ENCODE measurements at regions not wholly inside any gene's neighbourhood (a gene's known extent, or its start where the extent isn't known, plus 50 kb on each side); places are given as distances from the start of the nearest gene placed in this dataset.
"Not testable (repeated sequence)": the region's sequence is repeated elsewhere in the genome, so short reads cannot be mapped to it uniquely, and the experiment has no call there.

DNA sequence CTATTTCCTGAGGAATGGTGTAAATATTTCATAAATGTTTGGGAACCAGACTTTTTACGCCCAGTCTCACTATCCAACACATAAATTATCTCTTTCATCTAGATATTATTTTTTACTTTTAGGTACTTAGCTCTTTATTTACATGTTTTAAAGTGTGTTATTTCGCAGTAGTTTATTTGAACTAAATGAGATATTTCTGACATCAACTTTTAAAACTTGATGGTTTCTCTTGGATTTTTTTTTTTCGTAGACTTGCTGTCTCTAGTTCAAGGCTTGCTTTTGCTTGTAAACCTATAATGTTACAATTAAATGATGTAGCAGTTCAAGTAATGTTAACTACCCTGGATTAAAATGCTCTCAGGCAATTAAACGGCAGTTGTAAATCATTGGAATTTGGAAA, 241.7 kb upstream of the PDE3A start:
- DNase-seq (ENCODE audit: low spot score): no peak

DNA sequence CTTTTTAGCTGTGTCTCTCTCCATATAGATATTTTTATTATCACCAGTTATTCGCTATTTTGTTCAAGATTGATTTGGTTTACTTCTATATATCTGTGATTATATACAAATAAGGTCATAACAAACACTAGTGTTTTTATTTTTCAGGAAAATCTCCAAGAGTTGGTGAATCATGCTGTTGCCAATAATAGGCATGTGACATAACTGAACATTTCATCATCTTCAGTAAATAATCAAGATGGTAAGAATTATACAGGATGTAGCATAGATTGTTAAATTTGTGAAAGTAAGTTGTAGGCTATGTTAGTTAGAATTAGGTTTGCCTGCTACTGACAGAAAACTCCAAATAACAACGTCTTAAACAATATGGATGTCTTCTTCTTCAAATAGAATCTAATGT, 240.9 kb upstream of the PDE3A start:
- DNase-seq (ENCODE audit: low spot score): no peak

DNA sequence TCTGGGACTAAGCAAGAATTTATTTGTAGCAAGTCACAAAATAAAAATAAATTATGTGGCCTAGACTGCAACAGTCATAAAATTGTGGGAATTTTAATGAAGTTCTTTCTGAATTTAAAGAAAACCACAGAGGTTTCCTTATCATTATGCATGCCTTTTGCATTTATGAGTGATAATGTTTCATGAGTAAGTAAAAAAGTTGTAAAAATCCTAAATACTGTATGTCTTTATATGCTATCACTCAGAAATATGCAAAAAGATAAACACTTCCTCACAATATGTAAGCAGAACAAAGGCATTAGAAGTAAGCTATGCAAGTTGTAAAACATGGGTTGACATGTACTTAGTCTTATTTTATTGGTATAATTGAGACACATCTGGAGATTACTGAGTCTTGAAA, 239.4 kb upstream of the PDE3A start:
- DNase-seq (ENCODE audit: low spot score): no peak

DNA sequence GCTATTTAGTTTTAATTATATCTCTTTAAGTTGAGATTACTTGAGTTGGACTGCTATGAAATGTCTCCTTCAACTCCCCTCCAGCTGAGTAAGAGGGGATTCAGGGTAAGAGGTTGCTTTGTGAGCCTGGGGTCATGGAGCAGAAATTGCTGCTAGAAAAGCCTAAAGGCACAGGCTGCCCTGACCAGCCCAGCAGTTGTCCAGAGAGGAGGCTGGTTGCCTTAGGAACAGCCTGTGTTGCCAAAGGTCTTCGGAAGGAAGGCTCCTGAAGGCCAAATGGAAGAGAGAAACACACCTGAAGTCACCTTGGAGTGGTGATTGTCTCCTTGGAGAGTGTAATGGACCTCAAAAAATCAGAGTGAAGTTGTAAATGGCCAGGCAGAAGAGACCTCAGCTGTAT, 235.5 kb upstream of the PDE3A start:
- DNase-seq (ENCODE audit: low spot score): no peak

DNA sequence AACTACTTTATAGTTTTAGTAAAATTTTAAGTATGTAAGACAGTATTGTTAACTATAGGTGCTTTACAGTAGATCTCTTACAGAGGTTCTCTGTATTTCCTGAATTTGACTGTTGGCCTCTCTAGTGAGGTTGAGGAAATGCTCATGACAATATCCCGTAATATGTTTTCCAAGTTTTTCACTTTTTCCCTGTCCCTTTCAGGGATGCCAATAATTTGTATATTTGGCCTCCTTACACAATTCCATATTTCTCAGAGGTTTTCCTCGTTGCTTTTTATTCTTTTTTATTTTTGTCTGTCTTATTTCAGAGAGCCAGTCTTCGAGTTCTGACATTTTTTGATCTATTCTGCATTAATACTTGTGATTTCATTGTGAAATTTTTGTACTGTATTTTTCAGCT, 233.7 kb upstream of the PDE3A start:
- DNase-seq (ENCODE audit: low spot score): no peak

DNA sequence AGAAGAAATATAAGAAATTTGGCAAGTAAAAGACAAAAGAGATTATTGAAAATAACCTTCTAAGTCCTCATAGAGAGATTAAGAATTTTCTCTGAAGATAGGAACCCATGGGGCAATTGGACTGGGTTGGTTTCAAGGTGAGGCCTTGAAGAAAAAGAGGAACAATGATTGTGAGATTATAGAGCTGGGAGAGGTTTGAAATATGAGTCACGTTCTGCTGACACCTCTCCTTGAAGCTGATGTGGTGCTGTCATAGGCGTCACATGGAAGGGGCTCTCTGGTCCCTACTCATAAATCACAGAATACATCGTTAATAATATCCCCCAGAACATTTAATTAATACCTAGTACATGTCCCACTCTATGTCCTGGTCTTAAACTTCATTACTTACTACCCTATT, 227.6 kb upstream of the PDE3A start:
- DNase-seq (ENCODE audit: low spot score): no peak

DNA sequence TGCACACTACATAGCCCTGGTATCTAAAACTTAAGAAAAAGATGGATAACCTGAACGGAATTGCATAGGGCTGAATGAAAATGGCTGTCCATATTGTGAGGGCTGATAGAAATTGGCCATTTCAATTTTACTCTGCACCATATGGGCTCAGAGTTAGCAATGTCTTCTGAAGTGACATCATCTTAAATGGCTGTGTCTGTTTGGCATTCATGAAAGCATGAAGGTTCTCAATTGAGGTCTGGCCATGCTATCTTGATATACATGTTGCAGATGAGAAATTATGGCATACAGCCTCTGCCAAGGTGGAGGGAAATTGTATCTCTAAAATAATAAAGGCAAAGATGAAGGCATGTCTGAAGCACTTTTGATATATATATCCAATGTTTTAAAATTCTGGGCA, 226.0 kb upstream of the PDE3A start:
- DNase-seq (ENCODE audit: low spot score): no peak

DNA sequence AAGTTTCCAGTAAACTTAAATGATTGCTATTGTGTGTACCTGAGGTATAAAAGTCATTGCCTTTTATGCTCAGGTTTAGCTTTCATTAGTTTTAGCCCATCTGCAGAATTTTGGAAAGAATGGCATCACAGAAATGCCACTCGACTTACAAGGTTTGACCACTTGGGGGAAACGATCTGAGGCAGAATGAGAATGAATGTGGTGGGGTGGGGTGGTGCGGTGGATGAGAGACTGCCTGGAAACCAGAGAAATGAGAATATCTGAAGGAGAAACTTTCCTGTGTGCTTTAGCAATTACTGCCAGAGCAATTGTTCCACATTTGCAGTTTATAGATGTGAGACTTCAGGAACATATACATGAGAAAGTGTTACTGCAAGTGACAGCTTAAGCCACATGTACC, 225.4 kb upstream of the PDE3A start:
- DNase-seq (ENCODE audit: low spot score): no peak

DNA sequence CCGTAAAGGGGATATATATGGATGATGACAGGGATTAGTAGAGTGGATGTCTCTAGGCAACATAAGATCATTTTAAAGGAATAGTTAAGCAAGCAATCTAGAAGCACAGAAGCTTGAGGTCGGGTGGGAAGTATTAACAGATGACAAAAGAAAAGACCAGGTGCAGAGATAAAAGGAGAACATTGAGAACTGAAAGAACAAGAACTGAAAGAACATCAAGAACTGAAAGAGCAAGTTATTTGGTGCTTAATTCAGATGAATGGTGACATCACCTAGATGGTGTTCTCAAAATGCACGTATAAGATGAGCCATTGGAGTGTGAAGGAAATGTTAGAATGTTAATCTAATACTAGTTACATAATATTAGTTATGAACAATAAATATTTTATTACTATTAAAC, 224.0 kb upstream of the PDE3A start:
- no peak for DNase-seq (ENCODE audit: low spot score)

DNA sequence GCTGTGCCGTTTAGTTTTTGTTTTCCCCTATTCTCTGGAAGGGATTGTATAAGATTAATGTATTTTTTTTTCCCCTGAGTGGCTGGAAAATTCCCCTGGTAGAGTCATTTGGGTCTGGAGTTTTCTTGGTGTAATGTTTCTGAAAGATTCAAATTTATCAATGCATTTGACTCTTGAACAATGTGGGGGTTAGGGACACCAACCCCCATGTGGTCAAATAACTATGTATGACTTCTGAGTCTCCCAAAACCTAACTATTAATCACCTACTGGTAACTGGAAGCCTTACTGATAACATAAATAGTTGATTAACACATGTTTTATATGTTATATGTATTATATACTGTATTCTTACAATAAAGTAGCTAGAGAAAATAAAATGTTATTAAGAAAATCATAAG, 220.1 kb upstream of the PDE3A start:
- DNase-seq (ENCODE audit: low spot score): no peak

DNA sequence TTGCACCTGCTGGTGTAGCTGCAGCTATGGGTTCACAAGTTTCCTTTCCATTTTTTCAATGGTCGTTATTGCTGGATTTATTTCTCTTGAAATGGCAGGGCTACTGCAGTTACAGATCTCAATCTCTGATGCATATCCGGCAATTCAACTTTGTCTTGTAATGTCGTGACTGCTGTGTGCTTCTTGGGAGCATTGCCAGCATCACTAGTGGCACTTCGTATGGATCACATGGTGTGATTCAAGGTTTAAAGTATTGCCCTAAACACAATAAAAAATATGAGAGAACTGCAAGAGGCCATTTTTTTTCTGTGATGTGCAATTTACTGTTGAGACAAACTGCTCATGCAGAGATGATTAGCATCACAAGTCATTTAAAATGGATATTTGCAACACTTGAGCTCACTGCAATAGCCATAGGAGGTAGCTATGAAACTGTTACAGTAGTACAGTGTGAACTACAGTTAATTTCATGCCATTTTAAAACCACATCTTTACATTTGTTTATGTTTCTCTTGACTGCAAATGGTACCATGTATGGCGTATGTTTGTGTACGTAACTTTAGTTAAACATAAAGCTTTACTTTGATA, 217.4 kb upstream of the PDE3A start:
- no peak for DNase-seq (ENCODE audit: low spot score)

DNA sequence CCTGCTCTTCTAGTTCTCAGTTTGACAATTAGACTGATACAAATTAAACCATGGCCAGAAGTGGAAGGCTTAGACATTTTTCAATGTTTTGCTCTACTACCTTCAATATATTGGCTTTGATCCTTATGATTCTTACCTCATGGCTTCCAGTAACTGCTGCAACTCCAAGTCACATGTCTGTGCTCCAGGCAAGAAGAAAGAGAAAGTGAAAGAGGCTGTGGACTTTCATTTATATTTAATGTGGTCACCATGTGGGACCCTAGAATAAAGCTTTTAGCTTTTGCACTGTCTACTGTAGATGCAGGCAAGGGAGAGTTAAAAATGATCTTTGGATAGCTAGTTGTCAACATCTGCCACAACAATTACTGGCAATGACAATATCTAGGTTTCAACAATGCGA, 214.3 kb upstream of the PDE3A start:
- DNase-seq (ENCODE audit: low spot score): no peak

DNA sequence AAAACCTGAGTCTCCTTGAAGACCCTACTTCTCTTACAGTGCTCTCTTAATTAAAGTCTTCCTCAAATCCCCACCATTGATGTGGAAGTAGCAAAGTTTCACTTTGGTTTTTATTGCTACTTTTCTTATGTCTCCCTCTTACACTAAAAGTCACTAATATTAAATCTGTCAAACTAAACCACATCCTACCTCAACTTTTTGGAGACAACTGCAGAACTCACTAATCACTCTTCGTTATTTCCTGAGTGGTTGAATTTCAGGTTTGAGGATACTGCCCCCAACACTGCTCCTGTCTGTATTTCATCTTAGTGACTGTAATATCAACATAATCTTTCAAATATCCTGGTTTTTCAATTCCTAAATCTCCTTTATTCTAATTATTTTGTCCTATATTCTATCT, 213.0 kb upstream of the PDE3A start:
- DNase-seq (ENCODE audit: low spot score): no peak

DNA sequence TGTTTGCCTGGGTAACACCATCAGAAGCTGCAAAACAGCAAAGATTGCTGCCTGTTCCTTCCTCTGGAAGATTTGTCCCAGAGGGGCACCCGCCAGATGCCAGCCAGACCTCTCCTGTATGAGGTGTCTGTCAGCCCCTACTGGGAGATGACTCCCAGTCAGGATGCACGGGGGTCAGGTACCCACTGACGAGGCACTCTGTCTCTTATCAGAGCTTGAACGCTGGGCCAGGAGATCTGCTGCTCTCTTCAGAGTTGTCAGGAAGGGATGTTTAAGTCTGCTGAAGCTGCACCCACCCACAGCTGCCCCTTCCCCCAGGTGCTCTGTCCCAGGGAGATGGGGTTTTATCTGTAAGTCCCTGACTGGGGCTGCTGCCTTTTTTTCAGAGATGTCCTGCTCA, 207.4 kb upstream of the PDE3A start:
- not testable (repeated sequence) for DNase-seq (ENCODE audit: low spot score)

DNA sequence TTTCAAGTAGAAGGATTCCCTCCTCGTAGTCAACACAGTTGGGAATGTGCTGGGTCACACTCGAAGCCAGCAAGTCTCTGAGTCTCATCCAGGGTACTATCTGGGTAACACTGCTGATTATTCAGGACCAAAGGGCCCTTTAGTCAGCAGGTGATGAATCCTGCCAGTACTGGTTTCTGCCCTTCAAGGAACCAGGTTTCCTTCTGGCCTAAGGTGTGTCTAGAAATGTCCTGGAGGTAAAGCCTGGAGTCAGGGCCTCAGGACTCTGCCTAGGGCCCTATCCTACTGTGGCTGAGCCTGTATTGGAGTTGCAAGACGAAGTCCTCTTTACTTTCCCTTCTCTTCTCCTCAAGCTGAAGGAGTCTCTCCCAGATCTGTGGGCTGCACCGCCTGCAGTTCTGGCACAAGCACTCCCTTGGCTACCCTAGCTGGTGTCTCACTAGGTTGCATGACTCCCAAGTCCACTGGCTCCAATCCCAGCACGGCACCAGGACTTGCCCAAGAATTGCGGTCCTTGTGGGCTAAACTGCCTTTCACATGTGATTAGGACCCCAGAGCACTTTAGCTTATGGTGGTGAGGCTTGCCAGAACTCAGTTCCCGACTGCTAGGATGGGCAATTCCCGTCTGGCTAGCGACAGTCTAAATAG, 193.7 kb upstream of the PDE3A start:
- DNase-seq (ENCODE audit: low spot score): no peak

DNA sequence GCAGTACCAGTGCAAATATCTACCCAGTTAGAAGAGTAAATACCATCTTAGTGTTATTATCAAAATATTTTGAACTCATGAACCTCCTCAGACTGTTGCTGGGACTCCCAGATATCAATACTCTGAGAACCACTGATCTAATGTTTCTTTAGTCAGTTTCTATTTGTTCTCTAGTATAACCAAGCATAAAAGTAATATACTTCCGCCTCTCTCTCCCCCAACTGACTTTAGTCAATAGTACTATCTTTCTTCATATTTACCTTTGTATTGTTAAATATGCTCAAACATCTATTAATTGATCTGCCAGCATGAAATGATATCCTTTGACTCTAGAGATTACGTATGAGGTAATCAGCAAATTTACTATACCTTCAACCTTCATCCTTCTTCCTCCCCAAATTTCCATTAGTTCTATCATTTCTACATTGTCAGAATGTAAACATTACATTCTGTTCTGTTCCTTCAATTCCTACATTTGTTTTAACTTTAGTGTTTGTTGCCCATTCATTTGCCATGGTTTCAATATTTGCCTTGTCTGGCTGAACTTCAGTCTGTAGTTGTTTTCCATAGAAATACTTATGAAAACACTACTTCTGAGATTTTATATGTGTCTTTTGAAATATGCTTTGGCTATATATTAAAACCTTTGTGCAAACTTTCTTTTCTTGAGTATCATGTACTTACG, 192.5 kb upstream of the PDE3A start:
- no peak for DNase-seq (ENCODE audit: low spot score)

DNA sequence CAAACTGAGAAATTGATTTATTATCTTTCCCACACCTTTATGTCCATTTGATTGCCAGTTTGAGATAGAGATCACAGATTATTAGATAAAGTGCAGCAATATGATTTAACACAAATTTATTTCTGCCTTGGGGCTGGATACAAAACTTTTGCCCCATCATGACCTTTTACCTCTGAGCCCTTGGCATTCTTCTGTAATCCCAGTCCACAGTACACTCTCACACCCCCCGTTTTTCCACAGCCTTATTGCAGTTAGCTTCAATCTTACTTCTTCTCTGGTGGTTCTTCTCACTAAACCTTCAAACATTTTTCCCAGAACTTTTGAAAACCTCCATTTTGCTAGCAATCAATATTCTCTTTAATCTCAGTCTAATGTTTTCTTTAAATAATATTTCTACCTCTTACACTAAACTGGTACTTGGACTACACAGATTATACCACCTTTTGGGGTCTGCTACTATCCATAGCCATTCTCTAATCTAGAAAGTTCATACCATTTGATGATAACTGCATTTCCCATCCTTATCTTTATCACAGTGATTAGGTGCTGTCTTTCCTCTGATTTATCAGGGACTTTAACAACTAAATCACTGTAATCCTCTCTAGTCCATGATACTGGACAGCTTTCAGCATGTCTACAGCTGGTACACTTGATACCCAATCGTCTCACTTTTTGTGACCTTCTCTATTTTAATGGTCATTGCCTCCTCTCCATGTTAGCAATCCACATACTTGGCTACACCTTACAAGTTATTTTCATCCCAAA, 186.7 kb upstream of the PDE3A start:
- DNase-seq (ENCODE audit: low spot score): no peak

DNA sequence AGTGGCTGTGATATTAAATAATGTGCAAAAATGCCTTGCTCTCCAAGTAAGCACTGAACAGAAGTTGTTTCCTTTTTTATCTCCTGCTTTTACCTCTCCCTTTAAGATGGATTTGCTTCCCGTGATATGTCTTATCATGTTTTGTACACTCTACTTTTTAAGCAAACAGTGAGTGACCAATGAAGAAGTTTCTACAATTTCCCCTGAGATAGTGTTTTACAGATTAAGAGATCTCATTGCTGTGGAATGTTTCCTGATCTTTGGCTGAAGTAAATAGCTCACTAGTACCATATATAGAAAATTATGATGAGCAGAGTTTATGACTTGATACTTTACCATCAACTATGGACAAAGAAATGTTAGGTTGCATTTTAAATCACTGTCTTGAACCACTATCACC, 184.8 kb upstream of the PDE3A start:
- DNase-seq (ENCODE audit: low spot score): no peak

DNA sequence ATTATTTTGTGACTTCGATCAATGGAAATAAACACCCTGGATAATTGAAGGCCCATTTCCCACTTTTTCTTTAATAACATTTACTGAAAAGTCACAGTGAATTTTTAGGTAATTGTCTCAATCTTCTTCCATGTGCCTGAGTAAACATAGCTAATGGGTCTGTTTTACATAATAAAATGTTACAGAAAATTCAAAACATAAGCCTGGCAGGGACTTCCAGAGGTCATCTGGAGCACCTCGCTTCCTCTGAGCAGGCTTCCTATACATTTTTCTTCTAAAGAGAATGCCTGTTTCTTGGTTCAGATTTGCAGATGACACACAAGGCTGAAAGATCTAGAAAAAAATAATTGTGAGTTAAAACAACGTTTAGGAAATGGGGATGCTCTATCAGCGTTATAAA, 183.8 kb upstream of the PDE3A start:
- DNase-seq (ENCODE audit: low spot score): no peak

DNA sequence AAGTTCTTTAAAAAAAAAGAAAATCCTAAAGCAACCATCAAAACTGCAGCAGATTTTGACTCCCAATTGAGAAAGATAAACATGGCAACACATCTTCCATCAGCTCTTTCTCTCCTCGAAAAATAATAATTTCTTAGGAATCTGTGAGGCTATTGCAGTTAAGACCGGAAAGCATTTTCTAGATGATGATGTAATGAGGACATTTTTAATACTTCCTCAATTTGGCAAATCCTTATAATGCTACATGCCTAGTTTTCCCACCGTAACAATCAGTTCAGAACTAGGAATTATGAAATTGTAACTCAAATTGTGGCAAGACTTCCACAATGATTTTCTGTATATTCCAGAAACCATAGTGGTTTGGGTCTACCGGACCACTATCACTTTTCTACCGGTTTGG, 180.9 kb upstream of the PDE3A start:
- DNase-seq (ENCODE audit: low spot score): no peak

DNA sequence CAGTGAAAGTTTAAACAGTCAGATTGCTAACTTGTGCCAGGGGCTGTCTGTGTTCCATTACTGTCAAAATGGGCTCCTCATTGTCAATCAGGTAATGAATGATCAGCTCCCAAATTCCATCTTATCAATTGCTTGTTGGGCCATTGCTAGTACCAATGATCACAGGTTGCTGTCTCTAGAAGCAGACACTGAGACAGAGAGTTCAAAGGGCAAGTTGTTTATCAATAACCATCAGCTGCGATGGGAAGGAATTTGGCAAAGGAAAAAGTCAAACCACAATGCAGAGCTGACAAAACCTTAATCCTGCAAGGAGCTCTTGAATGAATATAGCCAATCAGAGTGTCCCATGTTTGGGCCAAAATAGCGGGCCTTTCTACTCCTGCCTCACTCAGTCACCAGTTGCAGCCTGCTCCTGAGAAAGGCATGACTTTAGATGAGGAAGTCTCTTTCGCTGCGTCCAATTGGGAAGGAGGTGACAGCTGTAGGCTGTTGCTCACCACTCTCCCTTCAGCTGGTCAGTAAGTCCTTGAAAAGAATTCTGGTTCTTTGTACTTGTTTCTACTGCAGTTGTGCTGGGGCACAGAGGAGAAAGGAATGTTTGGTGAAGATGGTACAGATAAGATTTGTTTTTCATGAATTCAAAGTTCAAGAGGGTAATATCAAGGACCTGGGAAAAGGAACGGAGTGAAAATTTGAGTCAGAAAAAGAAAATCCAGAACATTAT, 179.2 kb upstream of the PDE3A start:
- DNase-seq (ENCODE audit: low spot score): no peak

DNA sequence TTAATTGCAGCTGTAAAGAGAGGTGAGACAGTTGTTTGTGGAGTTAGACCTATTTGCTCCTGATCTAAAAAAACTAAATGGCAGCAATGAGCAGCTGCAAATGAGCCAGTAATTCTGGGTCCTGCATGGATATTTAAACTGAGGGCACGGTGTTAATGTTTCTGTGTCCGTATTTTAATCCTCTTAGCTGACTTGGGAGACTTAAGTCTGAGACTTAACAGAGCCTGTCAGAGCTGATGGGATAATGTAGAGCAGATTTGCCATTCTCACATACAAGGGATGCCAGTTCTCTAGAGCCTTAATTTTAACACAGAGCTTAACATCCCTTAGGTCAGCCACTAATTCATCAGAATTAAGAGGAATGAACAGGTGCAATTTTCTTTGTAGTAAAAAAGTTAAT, 178.6 kb upstream of the PDE3A start:
- peak; percentile 60 for DNase-seq (ENCODE audit: low spot score)

DNA sequence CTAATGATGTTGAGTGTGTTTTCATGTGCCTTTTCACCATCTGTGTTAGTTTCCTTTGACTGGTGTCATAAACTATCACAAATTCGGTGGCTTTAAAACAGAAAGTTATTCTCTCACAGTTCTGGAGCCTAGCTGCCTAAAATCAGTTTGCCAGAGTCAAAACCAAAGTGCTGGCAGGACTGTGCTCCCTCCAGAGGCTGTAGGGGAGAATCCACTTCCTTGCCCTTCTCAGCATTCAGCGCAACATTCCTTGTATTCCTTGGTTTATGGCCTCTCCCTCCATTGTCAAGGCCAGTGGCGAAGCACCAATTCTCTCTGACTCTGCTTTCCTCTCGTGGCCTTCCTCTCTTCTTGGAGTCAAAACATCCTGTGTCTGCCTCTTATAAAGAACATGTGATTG, 174.2 kb upstream of the PDE3A start:
- DNase-seq (ENCODE audit: low spot score): no peak

All from D341Med (cell line).